ENCODE measurements at regions not wholly inside any gene's neighbourhood (a gene's known extent, or its start where the extent isn't known, plus 50 kb on each side); places are given as distances from the start of the nearest gene placed in this dataset.

DNA sequence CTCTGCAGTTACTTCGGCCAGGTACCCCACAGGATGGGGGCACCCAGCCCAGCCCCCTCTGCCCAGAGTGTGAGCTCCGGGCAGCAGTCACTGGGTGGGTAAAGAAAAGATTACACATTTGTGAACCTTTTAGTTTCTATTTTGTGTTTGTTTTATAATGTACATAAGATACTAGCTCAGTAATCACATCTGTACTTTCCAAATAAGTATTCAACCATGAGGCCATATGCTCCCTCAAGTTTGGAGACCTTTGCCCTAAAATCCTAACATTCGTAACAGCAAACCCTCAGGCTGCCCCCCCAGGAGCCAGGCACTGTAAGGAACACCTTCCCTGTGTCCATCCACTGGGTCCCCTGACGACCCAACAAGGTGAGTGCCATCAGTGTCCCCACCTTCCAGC is 68.3 kb upstream of the SLC6A6 start:
- Mint-ChIP-seq H3K4me1 (ENCODE audit: low read depth) (peaks cover 13% of the 10 kb centered on the region), H3K36me3 (ENCODE audit: low read depth) (no peaks in the 10 kb centered on the region), H3K9me3 (no peaks in the 10 kb centered on the region), H3K27ac (no peak overlapping the region), H3K27me3 (ENCODE audit: insufficient read depth) (peaks cover 30% of the 10 kb centered on the region), H3K4me3 (no peak overlapping the region)
- TF ChIP-seq, protein P1, sequence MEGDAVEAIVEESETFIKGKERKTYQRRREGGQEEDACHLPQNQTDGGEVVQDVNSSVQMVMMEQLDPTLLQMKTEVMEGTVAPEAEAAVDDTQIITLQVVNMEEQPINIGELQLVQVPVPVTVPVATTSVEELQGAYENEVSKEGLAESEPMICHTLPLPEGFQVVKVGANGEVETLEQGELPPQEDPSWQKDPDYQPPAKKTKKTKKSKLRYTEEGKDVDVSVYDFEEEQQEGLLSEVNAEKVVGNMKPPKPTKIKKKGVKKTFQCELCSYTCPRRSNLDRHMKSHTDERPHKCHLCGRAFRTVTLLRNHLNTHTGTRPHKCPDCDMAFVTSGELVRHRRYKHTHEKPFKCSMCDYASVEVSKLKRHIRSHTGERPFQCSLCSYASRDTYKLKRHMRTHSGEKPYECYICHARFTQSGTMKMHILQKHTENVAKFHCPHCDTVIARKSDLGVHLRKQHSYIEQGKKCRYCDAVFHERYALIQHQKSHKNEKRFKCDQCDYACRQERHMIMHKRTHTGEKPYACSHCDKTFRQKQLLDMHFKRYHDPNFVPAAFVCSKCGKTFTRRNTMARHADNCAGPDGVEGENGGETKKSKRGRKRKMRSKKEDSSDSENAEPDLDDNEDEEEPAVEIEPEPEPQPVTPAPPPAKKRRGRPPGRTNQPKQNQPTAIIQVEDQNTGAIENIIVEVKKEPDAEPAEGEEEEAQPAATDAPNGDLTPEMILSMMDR (IDR thresholded peaks at IDR 0.05) = no peak
- no peak for DNase-seq

DNA sequence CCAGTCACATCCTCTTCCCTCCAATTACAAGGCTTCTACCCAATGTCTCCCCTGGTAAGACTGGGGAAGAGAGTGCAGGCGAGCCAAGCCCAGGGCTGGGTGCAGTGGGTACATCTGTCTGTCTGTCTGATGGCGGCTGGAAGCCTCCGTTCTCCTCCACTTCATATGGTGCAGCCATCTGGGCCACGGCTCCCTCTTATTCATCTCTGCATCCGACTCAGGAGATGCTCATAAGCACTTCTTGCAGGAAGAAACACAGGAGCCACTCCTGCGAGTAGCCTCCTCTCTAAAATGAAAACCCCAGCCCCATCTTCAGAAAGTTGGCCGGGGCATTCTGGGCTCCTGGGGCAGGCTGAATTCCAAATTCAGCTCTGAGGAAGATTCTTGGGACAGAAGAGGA is 67.5 kb upstream of the SLC6A6 start:
- H3K4me1 Mint-ChIP-seq (ENCODE audit: low read depth) = peaks cover 5% of the 10 kb centered on the region
- no peak for DNase-seq
- H3K27ac Mint-ChIP-seq = no peak overlapping the region
- H3K36me3 Mint-ChIP-seq (ENCODE audit: low read depth) = no peaks in the 10 kb centered on the region
- TF ChIP-seq, protein P1 (IDR thresholded peaks at IDR 0.05) = no peak
- no peak overlapping the region for H3K4me3 Mint-ChIP-seq
- H3K27me3 Mint-ChIP-seq (ENCODE audit: insufficient read depth) = peaks cover 37% of the 10 kb centered on the region
- H3K9me3 Mint-ChIP-seq = no peaks in the 10 kb centered on the region

DNA sequence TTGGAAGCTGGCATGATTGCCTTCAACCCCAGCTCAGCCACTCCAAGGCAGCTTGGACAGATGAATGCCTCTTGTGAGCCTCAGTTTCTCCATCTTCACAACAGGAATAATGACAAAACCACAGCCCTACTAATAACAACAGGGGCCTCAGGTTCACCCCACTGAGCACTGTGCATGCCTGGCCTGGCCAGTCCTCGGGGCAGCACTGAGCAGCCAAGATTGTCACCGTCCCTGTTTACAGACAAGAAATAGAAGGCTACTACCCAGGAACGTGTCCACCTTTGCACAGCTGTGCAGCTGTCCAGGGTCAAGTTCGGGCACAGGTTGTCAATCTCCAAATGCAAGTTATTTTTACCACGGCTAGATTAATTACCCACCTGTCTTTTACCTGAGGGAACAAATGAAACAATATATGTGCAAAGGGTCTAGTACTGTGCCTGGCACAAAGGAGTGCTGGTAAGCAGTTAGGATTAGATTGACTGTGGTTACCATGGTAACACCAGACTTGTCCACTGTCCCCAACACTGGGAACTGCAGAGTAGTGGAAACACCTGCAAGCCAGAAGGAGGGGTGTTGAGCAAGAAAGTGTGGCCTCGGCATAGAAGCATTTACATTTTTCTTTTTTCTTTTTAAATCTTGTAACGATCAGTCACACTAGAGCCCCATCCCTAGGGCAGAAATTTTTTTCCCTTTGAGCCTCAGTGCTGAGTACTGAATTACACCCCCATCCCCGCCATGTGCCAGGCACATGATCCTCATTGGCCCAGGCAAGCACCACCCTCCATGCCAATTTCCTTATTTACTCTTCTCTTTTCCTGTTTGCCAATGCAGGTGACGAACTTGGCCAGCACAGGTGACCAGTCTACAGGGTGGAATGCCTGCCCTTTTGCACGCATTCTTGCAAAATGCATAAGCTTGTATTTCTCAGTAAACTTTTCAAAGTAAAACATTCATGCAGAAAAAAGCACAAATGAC is 66.3 kb upstream of the SLC6A6 start:
- Mint-ChIP-seq H3K27ac (no peak overlapping the region), H3K36me3 (ENCODE audit: low read depth) (no peaks in the 10 kb centered on the region), H3K27me3 (ENCODE audit: insufficient read depth) (peaks cover 42% of the 10 kb centered on the region), H3K4me1 (ENCODE audit: low read depth) (no peaks in the 10 kb centered on the region), H3K9me3 (no peaks in the 10 kb centered on the region), H3K4me3 (no peak overlapping the region)
- DNase-seq = no peak
- TF ChIP-seq, protein P1 (IDR thresholded peaks at IDR 0.05) = no peak

DNA sequence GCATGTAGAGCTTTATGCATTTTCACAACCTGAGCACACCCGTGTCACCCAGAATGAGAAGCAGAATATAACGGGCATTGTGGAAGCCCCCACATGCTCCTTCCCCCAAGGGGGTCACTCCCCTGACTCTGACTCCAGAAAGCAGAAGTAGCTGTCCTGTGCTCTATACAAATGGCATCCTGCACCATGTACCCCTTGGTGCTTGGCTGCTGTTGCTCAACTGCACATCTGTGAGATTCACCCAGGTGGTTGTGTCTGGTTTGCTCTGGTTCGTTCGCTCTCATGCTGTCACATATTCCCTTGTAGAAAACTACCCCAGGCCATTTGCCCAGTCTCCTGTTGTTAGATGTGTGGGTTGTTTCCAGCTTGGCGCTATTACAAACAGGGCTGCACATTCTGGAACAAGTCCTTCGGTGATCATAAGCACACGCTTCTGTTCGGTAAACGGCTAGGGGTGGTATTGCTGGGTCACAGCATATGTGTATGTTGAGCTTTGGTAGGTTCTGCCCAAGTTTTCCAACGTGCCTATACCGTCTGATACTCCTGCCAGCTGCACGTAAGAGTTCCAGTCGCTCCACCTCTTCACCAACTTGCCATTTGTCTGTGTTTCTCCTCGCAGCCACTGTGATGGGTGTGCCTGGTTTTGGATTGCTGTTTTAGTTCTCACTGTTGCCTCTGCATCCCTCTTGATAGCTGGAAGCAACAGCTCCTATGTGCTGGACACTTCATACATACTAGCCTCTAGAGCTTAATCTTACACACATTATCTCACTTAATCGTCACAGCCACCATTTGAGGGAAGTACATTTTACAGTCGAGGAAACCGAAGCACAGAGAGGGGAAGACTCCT is 65.4 kb upstream of the SLC6A6 start:
- H3K4me3 Mint-ChIP-seq = no peak overlapping the region
- H3K4me1 Mint-ChIP-seq (ENCODE audit: low read depth) = no peaks in the 10 kb centered on the region
- H3K36me3 Mint-ChIP-seq (ENCODE audit: low read depth) = no peaks in the 10 kb centered on the region
- H3K27ac Mint-ChIP-seq = no peak overlapping the region
- TF ChIP-seq, protein P1 (IDR thresholded peaks at IDR 0.05) = no peak
- DNase-seq = no peak
- no peaks in the 10 kb centered on the region for H3K9me3 Mint-ChIP-seq
- peaks cover 41% of the 10 kb centered on the region for H3K27me3 Mint-ChIP-seq (ENCODE audit: insufficient read depth)

DNA sequence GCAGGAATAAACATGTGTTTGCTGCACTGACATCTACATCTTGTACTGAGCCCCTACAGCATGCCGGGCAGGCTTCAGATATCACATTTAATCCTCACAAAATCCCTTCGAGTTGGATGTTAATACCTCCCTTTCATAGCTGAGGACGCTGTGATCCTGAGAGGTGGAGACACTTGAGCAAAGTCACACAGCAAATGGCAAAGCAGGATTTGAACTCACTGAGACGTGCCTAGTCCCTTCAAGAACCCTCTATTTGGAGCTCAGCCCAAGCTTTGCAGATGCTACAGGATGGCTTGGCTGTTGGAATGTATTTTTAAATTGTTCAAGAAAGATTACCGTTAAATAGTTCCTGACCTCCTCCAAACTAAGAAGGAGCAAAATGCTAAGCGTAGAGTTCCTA is 64.6 kb upstream of the SLC6A6 start:
- Mint-ChIP-seq H3K27me3 (ENCODE audit: insufficient read depth) (peaks cover 39% of the 10 kb centered on the region), H3K4me3 (no peak overlapping the region), H3K27ac (no peak overlapping the region), H3K9me3 (no peaks in the 10 kb centered on the region), H3K4me1 (ENCODE audit: low read depth) (no peaks in the 10 kb centered on the region), H3K36me3 (ENCODE audit: low read depth) (no peaks in the 10 kb centered on the region)
- TF ChIP-seq, protein P1 (IDR thresholded peaks at IDR 0.05) = no peak
- DNase-seq = no peak
